Astrocyte of the spinal cord (primary cell): ENCODE measurements at regions not wholly inside any gene's neighbourhood (a gene's known extent, or its start where the extent isn't known, plus 50 kb on each side); places are given as distances from the start of the nearest gene placed in this dataset.

Source experiments
- DNase-seq: peaks from one replicate; pipeline ENCODE4 v3.0.0; 2011; ENCODE audit warnings: low read depth, low spot score
- H3K4me3 ChIP-seq: 2 replicates; pipeline ENCODE4 v1.5.1; 2011; ENCODE audit warnings: low read depth, mild to moderate bottlenecking, low read length, moderate library complexity
- CTCF ChIP-seq: IDR thresholded peaks from 2 replicates; pipeline ENCODE4 v1.5.1; 2012; ENCODE audit warnings: low read depth, mild to moderate bottlenecking, low read length, inconsistent platforms
- in situ Hi-C: cut with HindIII; loops from 2 replicates; pipeline ENCODE4 v1.10.0; 2017; ENCODE audit warnings: low sequenced_read_pairs

DNA sequence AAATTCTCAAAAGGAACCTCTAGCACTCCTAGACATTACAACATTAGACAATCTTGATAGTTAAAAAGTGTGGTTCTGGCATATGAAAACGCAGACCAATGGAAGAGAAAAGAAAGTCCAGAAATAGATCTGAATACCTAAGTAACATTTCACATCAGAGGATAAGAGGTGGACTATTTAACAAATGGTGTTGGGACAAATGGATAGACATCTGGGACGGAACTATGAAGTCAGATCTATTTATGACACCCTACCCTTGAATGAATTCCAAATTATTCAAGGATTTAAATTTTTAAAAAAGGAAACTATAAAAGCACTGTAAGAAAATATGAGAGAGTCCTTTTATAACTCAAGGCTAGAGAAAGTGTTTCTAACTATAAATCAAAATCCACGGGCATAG, 111.3 kb downstream of the SCN11A start:
- H3K4me3 ChIP-seq, result no peak overlapping the region
- no peak for DNase-seq
- no peak for TF ChIP-seq CTCF
- in situ Hi-C loops, result no loop called here

DNA sequence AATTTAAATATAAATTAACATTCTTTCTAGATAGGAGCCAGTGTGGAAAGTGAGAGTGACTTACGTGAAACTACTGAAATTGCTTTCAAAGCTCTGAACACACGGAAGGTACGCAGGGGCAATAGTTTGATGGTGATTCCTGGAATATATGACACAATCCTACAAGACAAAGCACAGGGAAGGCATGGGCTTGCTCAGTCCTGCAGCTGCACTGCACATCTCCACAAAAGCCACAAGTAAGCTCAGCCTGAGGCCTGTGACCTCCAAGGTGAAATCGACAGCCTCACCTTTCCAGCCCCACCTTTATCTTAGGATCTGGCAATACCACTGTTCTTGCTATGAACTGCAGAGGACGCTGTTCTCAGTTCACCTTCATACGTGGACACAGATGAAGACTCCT, 109.3 kb upstream of the SCN10A start:
- TF ChIP-seq CTCF, result no peak
- DNase-seq, result no peak
- H3K4me3 ChIP-seq, result no peak overlapping the region
- in situ Hi-C loops, result no loop called here

DNA sequence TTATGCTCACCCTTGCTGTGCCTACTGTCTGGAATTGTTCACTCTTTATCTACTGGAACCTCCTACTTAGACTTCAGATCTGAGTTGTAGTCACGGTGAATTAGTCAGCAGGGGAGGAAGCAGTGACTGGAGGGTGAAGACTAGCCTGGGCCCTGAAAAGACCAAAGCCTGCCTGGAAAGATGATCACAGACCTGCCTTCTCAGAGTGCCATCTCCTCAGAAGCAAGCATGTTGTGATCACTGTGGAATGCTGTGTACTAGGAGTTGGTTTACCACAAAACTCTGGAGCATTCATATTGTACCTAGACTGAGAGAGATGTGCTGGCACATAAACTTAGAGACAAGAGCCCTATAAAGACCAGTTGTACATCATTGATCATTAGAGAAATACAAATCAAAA, 100.7 kb upstream of the SCN10A start:
- TF ChIP-seq CTCF, result no peak
- in situ Hi-C loops, result no loop called here
- no peak overlapping the region for H3K4me3 ChIP-seq
- DNase-seq, result peak; percentile 9

DNA sequence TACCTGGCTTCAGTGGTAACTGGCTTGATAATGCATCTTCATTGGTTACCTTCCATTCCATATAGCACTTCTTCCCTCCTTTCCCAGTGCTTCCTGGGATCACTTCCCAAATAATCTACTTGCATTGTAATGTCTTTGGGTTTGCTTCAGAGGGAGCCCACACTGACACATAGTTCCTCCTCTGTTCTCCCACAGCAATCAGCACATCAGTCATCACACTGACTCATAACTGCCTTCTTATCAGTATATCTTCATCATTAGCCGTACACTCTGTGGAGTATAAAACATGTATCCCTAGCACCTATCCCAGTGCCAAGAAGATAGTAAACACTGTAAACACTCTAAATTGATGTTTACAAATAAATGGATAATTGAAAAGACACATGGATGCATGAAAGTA, 91.4 kb upstream of the SCN10A start:
- H3K4me3 ChIP-seq, result no peak overlapping the region
- no peak for DNase-seq
- in situ Hi-C loops, result no loop called here
- no peak for TF ChIP-seq CTCF

DNA sequence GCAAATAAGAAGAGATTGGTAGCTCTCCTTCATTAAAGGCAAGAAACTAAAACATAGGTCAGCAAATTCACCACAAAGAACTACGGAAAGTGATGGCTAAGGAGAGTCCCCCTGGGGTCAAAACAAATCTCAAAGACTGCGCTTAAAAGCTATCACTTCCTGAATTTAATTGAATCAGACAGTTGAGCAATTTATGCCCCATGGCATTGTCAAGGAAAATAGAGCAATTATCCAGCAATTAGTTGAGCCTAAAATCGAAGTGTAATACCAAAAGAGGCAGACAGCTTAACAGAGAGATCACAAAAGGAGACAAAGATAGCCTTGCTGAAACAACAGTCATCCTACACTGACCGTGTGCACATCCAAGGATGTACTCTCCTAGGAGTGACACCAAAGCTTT, 74.4 kb upstream of the SCN10A start:
- TF ChIP-seq CTCF, result no peak

GRCh38 chr3:38878646-38879045, 62.6 kb upstream of the SCN10A start:
- no peak for TF ChIP-seq CTCF
- H3K4me3 ChIP-seq, result no peak overlapping the region
- DNase-seq, result no peak
- in situ Hi-C loops, result no loop called here

More for the DNA sequence above, 74.4 kb upstream of the SCN10A start:
- no peak overlapping the region for H3K4me3 ChIP-seq
- DNase-seq, result no peak
- in situ Hi-C loops, result no loop called here
